ENCODE measurements at regions not wholly inside any gene's neighbourhood (a gene's known extent, or its start where the extent isn't known, plus 50 kb on each side); places are given as distances from the start of the nearest gene placed in this dataset.

GRCh38 chr18:14921547-14921946 lies 173.6 kb downstream of the ANKRD30B start:
- Histone ChIP-seq H3K9me3 (ENCODE audit: control insufficient read depth, insufficient read depth, low read depth, low read length) (no peaks in the 10 kb centered on the region), H3K4me2 (ENCODE audit: extremely low read depth, insufficient read depth, low read length) (no peak overlapping the region), H2AFZ (ENCODE audit: low read length) (no peak overlapping the region), H3K9ac (ENCODE audit: insufficient read depth, low read length) (no peak overlapping the region), H3K36me3 (ENCODE audit: control insufficient read depth, insufficient read depth, low read length) (no peaks in the 10 kb centered on the region), H3K79me2 (ENCODE audit: control insufficient read depth, insufficient read depth, low read length) (no peaks in the 10 kb centered on the region), H3K4me3 (replicated peaks in 1 of 4; ENCODE audit: control extremely low read depth in 1 of 4, insufficient read depth in 1 of 4, low read depth in 3 of 4, low read length in 4 of 4) (no peak overlapping the region), H3K4me1 (ENCODE audit: control insufficient read depth, extremely low read depth, insufficient read depth, low read length) (no peaks in the 10 kb centered on the region), H3K27me3 (ENCODE audit: control insufficient read depth, insufficient read depth, low read length) (no peaks in the 10 kb centered on the region), H4K20me1 (ENCODE audit: control insufficient read depth, extremely low read depth, insufficient read depth, low read length) (no peaks in the 10 kb centered on the region), H3K27ac (ENCODE audit: insufficient read depth, low read length) (no peak overlapping the region)
- DNase-seq (ENCODE audit: low read depth in 2 of 2): no peak
- TF ChIP-seq CTCF (conservative IDR thresholded peaks at IDR 0.05 in 1 of 2, IDR thresholded peaks at IDR 0.05 in 1 of 2; ENCODE audit: low read depth in 1 of 2, low read length in 2 of 2) (no peak), EZH2 (IDR thresholded peaks at IDR 0.05; ENCODE audit: low read length, missing control alignments) (no peak)

- Histone ChIP-seq H4K20me1 (ENCODE audit: control insufficient read depth, extremely low read depth, insufficient read depth, low read length) (no peaks in the 10 kb centered on the region), H3K27me3 (ENCODE audit: control insufficient read depth, insufficient read depth, low read length) (no peaks in the 10 kb centered on the region), H3K4me1 (ENCODE audit: control insufficient read depth, extremely low read depth, insufficient read depth, low read length) (no peaks in the 10 kb centered on the region), H3K4me3 (replicated peaks in 1 of 4; ENCODE audit: control extremely low read depth in 1 of 4, insufficient read depth in 1 of 4, low read depth in 3 of 4, low read length in 4 of 4) (no peak overlapping the region), H3K27ac (ENCODE audit: insufficient read depth, low read length) (no peak overlapping the region), H3K4me2 (ENCODE audit: extremely low read depth, insufficient read depth, low read length) (no peak overlapping the region), H3K79me2 (ENCODE audit: control insufficient read depth, insufficient read depth, low read length) (no peaks in the 10 kb centered on the region), H3K9ac (ENCODE audit: insufficient read depth, low read length) (no peak overlapping the region), H3K9me3 (ENCODE audit: control insufficient read depth, insufficient read depth, low read depth, low read length) (no peaks in the 10 kb centered on the region), H2AFZ (ENCODE audit: low read length) (no peak overlapping the region), H3K36me3 (ENCODE audit: control insufficient read depth, insufficient read depth, low read length) (no peaks in the 10 kb centered on the region)
- TF ChIP-seq EZH2 (IDR thresholded peaks at IDR 0.05; ENCODE audit: low read length, missing control alignments) (no peak), CTCF (conservative IDR thresholded peaks at IDR 0.05 in 1 of 2, IDR thresholded peaks at IDR 0.05 in 1 of 2; ENCODE audit: low read depth in 1 of 2, low read length in 2 of 2) (no peak)
- no peak for DNase-seq (ENCODE audit: low read depth in 2 of 2)
Measured at GRCh38 chr18:14922031-14922430, 174.1 kb downstream of the ANKRD30B start.

- no peaks in the 10 kb centered on the region for H3K9me3 ChIP-seq (ENCODE audit: control insufficient read depth, insufficient read depth, low read depth, low read length)
- H4K20me1 ChIP-seq (ENCODE audit: control insufficient read depth, extremely low read depth, insufficient read depth, low read length): no peaks in the 10 kb centered on the region
- no peak overlapping the region for H2AFZ ChIP-seq (ENCODE audit: low read length)
- no peaks in the 10 kb centered on the region for H3K36me3 ChIP-seq (ENCODE audit: control insufficient read depth, insufficient read depth, low read length)
- no peak overlapping the region for H3K4me2 ChIP-seq (ENCODE audit: extremely low read depth, insufficient read depth, low read length)
- no peak for TF ChIP-seq CTCF (conservative IDR thresholded peaks at IDR 0.05 in 1 of 2, IDR thresholded peaks at IDR 0.05 in 1 of 2; ENCODE audit: low read depth in 1 of 2, low read length in 2 of 2)
- TF ChIP-seq EZH2 (IDR thresholded peaks at IDR 0.05; ENCODE audit: low read length, missing control alignments): no peak
- no peak overlapping the region for H3K4me3 ChIP-seq (replicated peaks in 1 of 4; ENCODE audit: control extremely low read depth in 1 of 4, insufficient read depth in 1 of 4, low read depth in 3 of 4, low read length in 4 of 4)
- H3K27me3 ChIP-seq (ENCODE audit: control insufficient read depth, insufficient read depth, low read length): no peaks in the 10 kb centered on the region
- no peak overlapping the region for H3K27ac ChIP-seq (ENCODE audit: insufficient read depth, low read length)
- no peaks in the 10 kb centered on the region for H3K4me1 ChIP-seq (ENCODE audit: control insufficient read depth, extremely low read depth, insufficient read depth, low read length)
- no peak overlapping the region for H3K9ac ChIP-seq (ENCODE audit: insufficient read depth, low read length)
- H3K79me2 ChIP-seq (ENCODE audit: control insufficient read depth, insufficient read depth, low read length): no peaks in the 10 kb centered on the region
- no peak for DNase-seq (ENCODE audit: low read depth in 2 of 2)
Measured at GRCh38 chr18:14922965-14923565, 175.1 kb downstream of the ANKRD30B start.

Data from fibroblast of lung (primary cell).